GM19328 (cell line): ENCODE measurements at regions not wholly inside any gene's neighbourhood (a gene's known extent, or its start where the extent isn't known, plus 50 kb on each side); places are given as distances from the start of the nearest gene placed in this dataset.

ENCODE experiments used
- ATAC-seq: cut with Tn5 transposase; IDR thresholded peaks from one replicate; pipeline ENCODE4 v1.9.1; 2021; ENCODE audit warnings: mild to moderate bottlenecking, moderate library complexity; ENCODE audit not compliant: unreplicated experiment

- no peak for ATAC-seq
Measured at GRCh38 chr11:81072273-81072672, 1631.4 kb upstream of the TENM4 start.

- ATAC-seq: no peak
Measured at GRCh38 chr11:81071606-81072005, 1630.8 kb upstream of the TENM4 start.

- ATAC-seq: peak; percentile 78
Measured at GRCh38 chr11:81070948-81071347, 1630.1 kb upstream of the TENM4 start.

GRCh38 chr11:81059356-81059755, 1618.5 kb upstream of the TENM4 start:
- no peak for ATAC-seq

- ATAC-seq: no peak
Measured at GRCh38 chr11:81052344-81053158, 1611.7 kb upstream of the TENM4 start.

GRCh38 chr11:81039916-81040524, 1599.2 kb upstream of the TENM4 start:
- ATAC-seq: no peak

- no peak for ATAC-seq
Measured at GRCh38 chr11:81036168-81036870, 1595.5 kb upstream of the TENM4 start.

- ATAC-seq: no peak
Measured at GRCh38 chr11:81033779-81034540, 1593.1 kb upstream of the TENM4 start.

- no peak for ATAC-seq
Measured at GRCh38 chr11:81032906-81033305, 1592.1 kb upstream of the TENM4 start.

- no peak for ATAC-seq
Measured at GRCh38 chr11:81030186-81030585, 1589.4 kb upstream of the TENM4 start.

- ATAC-seq: no peak
Measured at GRCh38 chr11:81026032-81026431, 1585.2 kb upstream of the TENM4 start.

GRCh38 chr11:81022057-81022456, 1581.2 kb upstream of the TENM4 start:
- ATAC-seq: no peak

- no peak for ATAC-seq
Measured at GRCh38 chr11:81010631-81011030, 1569.8 kb upstream of the TENM4 start.

- ATAC-seq: no peak
Measured at GRCh38 chr11:81007046-81007445, 1566.2 kb upstream of the TENM4 start.

- no peak for ATAC-seq
Measured at GRCh38 chr11:81005595-81005994, 1564.8 kb upstream of the TENM4 start.

GRCh38 chr11:81004576-81004975, 1563.7 kb upstream of the TENM4 start:
- no peak for ATAC-seq

- ATAC-seq: no peak
Measured at GRCh38 chr11:81002374-81002773, 1561.5 kb upstream of the TENM4 start.

- no peak for ATAC-seq
Measured at GRCh38 chr11:81000735-81001134, 1559.9 kb upstream of the TENM4 start.

- no peak for ATAC-seq
Measured at GRCh38 chr11:81000334-81000733, 1559.5 kb upstream of the TENM4 start.

- ATAC-seq: no peak
Measured at GRCh38 chr11:80995523-80995922, 1554.7 kb upstream of the TENM4 start.

- ATAC-seq: no peak
Measured at GRCh38 chr11:80993536-80993935, 1552.7 kb upstream of the TENM4 start.
